ENCODE measurements at regions not wholly inside any gene's neighbourhood (a gene's known extent, or its start where the extent isn't known, plus 50 kb on each side); places are given as distances from the start of the nearest gene placed in this dataset.
A peak's percentile ranks its signal among the peaks of the same experiment; 100 is the strongest.

GRCh38 chr4:89446193-89446592 lies 138.6 kb upstream of the GPRIN3 start:
- TF ChIP-seq, protein P1, sequence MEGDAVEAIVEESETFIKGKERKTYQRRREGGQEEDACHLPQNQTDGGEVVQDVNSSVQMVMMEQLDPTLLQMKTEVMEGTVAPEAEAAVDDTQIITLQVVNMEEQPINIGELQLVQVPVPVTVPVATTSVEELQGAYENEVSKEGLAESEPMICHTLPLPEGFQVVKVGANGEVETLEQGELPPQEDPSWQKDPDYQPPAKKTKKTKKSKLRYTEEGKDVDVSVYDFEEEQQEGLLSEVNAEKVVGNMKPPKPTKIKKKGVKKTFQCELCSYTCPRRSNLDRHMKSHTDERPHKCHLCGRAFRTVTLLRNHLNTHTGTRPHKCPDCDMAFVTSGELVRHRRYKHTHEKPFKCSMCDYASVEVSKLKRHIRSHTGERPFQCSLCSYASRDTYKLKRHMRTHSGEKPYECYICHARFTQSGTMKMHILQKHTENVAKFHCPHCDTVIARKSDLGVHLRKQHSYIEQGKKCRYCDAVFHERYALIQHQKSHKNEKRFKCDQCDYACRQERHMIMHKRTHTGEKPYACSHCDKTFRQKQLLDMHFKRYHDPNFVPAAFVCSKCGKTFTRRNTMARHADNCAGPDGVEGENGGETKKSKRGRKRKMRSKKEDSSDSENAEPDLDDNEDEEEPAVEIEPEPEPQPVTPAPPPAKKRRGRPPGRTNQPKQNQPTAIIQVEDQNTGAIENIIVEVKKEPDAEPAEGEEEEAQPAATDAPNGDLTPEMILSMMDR (IDR thresholded peaks at IDR 0.05) = no peak
- Histone ChIP-seq H3K4me3 (no peak overlapping the region), H3K27ac (no peak overlapping the region)
- no peak for DNase-seq (ENCODE audit: low spot score)

DNA sequence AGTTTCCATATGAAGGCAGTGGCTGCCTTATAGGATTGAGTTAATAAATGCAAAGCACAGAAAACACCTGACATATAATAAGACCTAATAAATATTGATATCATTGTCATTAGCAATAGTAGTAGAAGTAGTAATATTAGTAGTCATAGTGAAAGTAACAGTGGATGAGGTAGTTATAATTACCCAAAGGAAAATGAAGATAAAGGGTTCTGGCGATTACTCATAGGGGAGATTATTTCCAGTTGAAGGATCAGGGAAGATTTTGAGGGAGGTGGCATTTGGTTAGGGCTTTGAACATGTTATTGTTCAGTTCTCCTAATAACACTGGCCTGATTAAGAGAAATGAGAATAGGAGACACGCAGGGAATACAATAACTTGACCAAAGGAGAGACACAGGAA lies 131.9 kb upstream of the GPRIN3 start:
- no peak overlapping the region for H3K4me3 ChIP-seq
- H3K27ac ChIP-seq = no peak overlapping the region
- TF ChIP-seq, protein P1 (IDR thresholded peaks at IDR 0.05) = no peak
- DNase-seq (ENCODE audit: low spot score) = no peak

DNA sequence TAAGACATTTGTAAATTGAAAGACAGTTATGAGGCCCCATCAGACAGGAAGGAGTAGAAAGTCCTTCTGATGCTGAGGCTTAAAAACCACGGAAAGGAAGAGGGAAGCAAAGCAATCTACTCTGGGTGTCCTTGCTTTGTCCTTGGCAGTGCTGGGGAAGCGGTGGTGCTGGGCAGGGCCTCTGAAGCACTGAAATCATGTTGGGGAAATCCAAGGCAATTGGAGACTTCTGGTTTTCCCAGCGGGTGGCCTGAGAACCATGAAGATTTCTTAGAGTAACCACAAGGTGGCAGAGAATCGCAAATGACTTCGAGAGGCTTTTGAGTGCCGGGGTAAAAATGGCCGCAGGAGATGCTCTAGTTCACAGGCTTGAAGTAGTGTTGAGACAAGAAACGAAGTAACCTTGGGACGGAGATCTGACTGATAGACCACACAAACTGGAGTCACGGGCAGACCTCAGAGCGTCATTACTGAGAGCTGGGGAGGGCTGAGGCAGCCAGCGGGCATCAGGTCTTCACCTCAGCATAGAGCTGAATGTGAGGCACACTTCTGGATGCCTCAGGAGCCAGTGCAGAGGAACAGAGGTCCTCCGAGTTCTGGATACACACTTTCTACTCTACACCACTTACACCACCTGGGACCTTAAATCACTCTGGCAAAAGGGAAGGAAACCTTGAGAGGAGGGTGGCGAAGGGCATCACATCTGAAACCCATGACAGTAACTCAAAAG lies 130.7 kb upstream of the GPRIN3 start:
- no peak overlapping the region for H3K27ac ChIP-seq
- H3K4me3 ChIP-seq = no peak overlapping the region
- no peak for DNase-seq (ENCODE audit: low spot score)
- TF ChIP-seq, protein P1 (IDR thresholded peaks at IDR 0.05) = no peak

- no peak for DNase-seq (ENCODE audit: low spot score)
- TF ChIP-seq, protein P1 (IDR thresholded peaks at IDR 0.05) = peak; percentile 45
- Histone ChIP-seq H3K27ac (no peak overlapping the region), H3K4me3 (no peak overlapping the region)
Observed at GRCh38 chr4:89434364-89434988, 126.9 kb upstream of the GPRIN3 start.

DNA sequence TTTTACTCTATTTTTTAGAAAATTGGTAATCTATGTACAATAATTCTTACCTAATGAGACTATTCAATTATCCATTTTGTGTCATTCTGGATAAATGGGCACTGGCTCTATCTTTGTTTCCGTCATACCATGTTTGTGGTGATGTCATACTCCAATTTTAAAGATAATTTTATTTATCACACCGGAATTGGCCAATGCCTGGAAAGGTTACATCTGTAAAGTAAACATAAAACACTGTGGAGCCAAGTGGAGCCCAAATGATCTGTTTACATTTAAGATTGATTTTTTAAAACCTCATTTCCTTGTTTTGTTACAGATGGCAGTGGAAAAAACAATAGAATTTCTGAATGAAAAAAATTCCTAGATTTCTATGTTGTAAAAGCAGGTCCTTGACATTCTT lies 120.2 kb upstream of the GPRIN3 start:
- Histone ChIP-seq H3K4me3 (no peak overlapping the region), H3K27ac (no peak overlapping the region)
- TF ChIP-seq, protein P1 (IDR thresholded peaks at IDR 0.05) = no peak
- no peak for DNase-seq (ENCODE audit: low spot score)

DNA sequence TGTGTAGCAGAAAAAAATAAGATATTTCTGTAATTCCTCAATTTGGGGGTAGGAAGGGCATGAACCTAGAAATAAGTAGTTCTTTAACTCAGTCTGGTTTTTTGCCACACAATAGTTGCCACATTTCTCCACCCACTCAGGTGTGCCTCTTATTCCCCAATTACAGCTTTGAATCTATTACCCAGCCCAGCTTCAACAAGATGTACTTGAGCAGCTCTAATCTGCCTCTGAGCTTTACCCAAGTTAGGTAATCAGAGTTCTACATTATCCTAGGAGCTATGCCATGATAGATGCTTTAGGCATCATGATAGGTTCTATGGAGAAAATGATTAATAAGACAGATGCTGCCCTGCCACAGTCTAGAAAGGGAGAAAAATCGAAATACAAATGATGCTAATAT lies 117.4 kb upstream of the GPRIN3 start:
- Histone ChIP-seq H3K4me3 (no peak overlapping the region), H3K27ac (no peak overlapping the region)
- TF ChIP-seq, protein P1 (IDR thresholded peaks at IDR 0.05) = no peak
- DNase-seq (ENCODE audit: low spot score) = no peak

- no peak overlapping the region for H3K27ac ChIP-seq
- no peak for DNase-seq (ENCODE audit: low spot score)
- H3K4me3 ChIP-seq = no peak overlapping the region
- TF ChIP-seq, protein P1 (IDR thresholded peaks at IDR 0.05) = no peak
Observed at GRCh38 chr4:89422441-89422990, 114.9 kb upstream of the GPRIN3 start.
